ENCODE measurements at regions not wholly inside any gene's neighbourhood (a gene's known extent, or its start where the extent isn't known, plus 50 kb on each side); places are given as distances from the start of the nearest gene placed in this dataset.

- TF ChIP-seq, protein P1, sequence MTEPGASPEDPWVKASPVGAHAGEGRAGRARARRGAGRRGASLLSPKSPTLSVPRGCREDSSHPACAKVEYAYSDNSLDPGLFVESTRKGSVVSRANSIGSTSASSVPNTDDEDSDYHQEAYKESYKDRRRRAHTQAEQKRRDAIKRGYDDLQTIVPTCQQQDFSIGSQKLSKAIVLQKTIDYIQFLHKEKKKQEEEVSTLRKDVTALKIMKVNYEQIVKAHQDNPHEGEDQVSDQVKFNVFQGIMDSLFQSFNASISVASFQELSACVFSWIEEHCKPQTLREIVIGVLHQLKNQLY (CRISPR knock-in tag; IDR thresholded peaks at IDR 0.05), result no peak
Observed at GRCh38 chr18:43952398-43952797, 675.1 kb upstream of the SYT4 start (continued).

- H3K4me3 Mint-ChIP-seq, result no peak overlapping the region
- no peak for ATAC-seq
- CTCF ChIA-PET, result no interaction called here
Observed at GRCh38 chr18:43961722-43962121, 684.4 kb upstream of the SYT4 start.

GRCh38 chr18:43964666-43965065 is 687.4 kb upstream of the SYT4 start:
- ATAC-seq (no peak), DNase-seq (ENCODE audit: low spot score) (no peak)
- H3K9me3 Mint-ChIP-seq, result no peaks in the 10 kb centered on the region
- TF ChIP-seq GRHL2 (CRISPR knock-in tag; IDR thresholded peaks at IDR 0.05; ENCODE audit: insufficient replicate concordance, severe bottlenecking) (no peak), NFYB (CRISPR knock-in tag; conservative IDR thresholded peaks at IDR 0.05; ENCODE audit: low read depth) (no peak), ESRRA (CRISPR knock-in tag; IDR thresholded peaks at IDR 0.05; ENCODE audit: borderline replicate concordance) (no peak), NR1H2 (CRISPR knock-in tag; IDR thresholded peaks at IDR 0.05) (no peak), JAZF1 (CRISPR knock-in tag; IDR thresholded peaks at IDR 0.05) (no peak), ZNF317 (CRISPR knock-in tag; IDR thresholded peaks at IDR 0.05; ENCODE audit: borderline replicate concordance, low read depth) (no peak), ZNF396 (CRISPR knock-in tag; IDR thresholded peaks at IDR 0.05; ENCODE audit: borderline replicate concordance) (no peak), ZNF138 (CRISPR knock-in tag; conservative IDR thresholded peaks at IDR 0.05) (no peak)
- H3K36me3 Mint-ChIP-seq, result no peaks in the 10 kb centered on the region
- H3K27me3 Mint-ChIP-seq (ENCODE audit: low read depth), result no peaks in the 10 kb centered on the region
- H3K27ac Mint-ChIP-seq, result no peak overlapping the region
- no peak overlapping the region for H3K4me3 Mint-ChIP-seq
- CTCF ChIA-PET, result no interaction called here
- H3K4me1 Mint-ChIP-seq, result no peaks in the 10 kb centered on the region
- POLR2A ChIA-PET, result no interaction called here

More at GRCh38 chr18:43961722-43962121, 684.4 kb upstream of the SYT4 start:
- H3K27ac Mint-ChIP-seq, result no peak overlapping the region
- no peaks in the 10 kb centered on the region for H3K9me3 Mint-ChIP-seq
- no peaks in the 10 kb centered on the region for H3K4me1 Mint-ChIP-seq
- no peak for DNase-seq (ENCODE audit: low spot score)
- no peaks in the 10 kb centered on the region for H3K36me3 Mint-ChIP-seq
- POLR2A ChIA-PET, result no interaction called here
- TF ChIP-seq ZNF396 (CRISPR knock-in tag; IDR thresholded peaks at IDR 0.05; ENCODE audit: borderline replicate concordance) (no peak), FOXP4 (CRISPR knock-in tag; IDR thresholded peaks at IDR 0.05) (no peak), ZNF512 (CRISPR knock-in tag; IDR thresholded peaks at IDR 0.05; ENCODE audit: borderline replicate concordance) (no peak), GABPB1 (CRISPR knock-in tag; IDR thresholded peaks at IDR 0.05) (no peak), ESRRA (CRISPR knock-in tag; IDR thresholded peaks at IDR 0.05; ENCODE audit: borderline replicate concordance) (no peak), CREM (CRISPR knock-in tag; IDR thresholded peaks at IDR 0.05) (no peak)
- TF ChIP-seq, protein P2, sequence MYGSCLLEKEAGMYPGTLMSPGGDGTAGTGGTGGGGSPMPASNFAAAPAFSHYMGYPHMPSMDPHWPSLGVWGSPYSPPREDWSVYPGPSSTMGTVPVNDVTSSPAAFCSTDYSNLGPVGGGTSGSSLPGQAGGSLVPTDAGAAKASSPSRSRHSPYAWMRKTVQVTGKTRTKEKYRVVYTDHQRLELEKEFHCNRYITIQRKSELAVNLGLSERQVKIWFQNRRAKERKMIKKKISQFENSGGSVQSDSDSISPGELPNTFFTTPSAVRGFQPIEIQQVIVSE (CRISPR knock-in tag; IDR thresholded peaks at IDR 0.05; ENCODE audit: borderline replicate concordance), result no peak
- TF ChIP-seq, protein P3, sequence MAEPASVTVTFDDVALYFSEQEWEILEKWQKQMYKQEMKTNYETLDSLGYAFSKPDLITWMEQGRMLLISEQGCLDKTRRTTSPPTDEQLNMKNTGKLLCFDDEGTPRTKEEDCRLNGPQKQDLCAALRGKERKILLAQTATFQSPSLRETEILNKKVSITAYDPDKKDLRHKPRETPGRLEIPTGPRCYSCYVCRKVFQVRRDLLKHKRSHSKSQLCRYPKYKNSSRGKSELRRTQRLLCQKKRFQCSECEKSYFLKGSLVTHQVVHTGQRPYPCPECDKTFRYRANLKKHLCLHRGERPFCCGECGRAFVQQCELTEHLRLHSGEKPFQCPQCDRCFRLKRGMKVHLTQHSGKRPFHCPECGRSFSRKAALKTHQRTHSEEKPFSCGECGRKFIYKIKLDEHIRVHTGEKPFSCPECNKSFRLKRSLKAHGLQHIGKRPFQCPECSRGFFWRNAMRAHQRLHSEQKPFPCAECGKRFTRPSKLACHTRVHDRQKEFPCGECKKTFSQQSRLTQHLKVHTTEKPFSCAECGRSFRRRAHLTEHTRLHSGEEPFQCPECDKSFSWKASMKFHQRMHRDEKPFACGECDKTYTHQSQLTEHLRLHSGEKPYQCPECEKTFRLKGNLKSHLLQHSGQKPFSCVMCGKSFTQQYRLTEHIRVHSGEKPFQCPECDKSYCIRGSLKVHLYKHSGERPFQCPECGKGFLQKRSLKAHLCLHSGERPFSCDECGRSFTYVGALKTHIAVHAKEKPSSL (CRISPR knock-in tag; conservative IDR thresholded peaks at IDR 0.05), result no peak
- no peaks in the 10 kb centered on the region for H3K27me3 Mint-ChIP-seq (ENCODE audit: low read depth)
